ENCODE measurements at regions not wholly inside any gene's neighbourhood (a gene's known extent, or its start where the extent isn't known, plus 50 kb on each side); places are given as distances from the start of the nearest gene placed in this dataset.

GRCh38 chr7:69199041-69199440 lies 399.2 kb upstream of the AUTS2 start:
- H3K36me3 ChIP-seq (ENCODE audit: control insufficient read depth, insufficient read depth, low read length): no peaks in the 10 kb centered on the region
- WGBS (ENCODE audit: insufficient coverage): 75% methylated on average over 5 of the region's 5 CpGs
- no peak for DNase-seq (ENCODE audit: low read depth in 4 of 6, low spot score in 6 of 6)
- no peak overlapping the region for H3K27ac ChIP-seq (ENCODE audit: low read depth, low read length)
- H3K4me1 ChIP-seq (ENCODE audit: control insufficient read depth, insufficient read depth, low read length): no peaks in the 10 kb centered on the region
- H3K27me3 ChIP-seq (ENCODE audit: control insufficient read depth, insufficient read depth, low read length): no peaks in the 10 kb centered on the region
- H3K9me3 ChIP-seq (ENCODE audit: control insufficient read depth, insufficient read depth, low read length): no peaks in the 10 kb centered on the region
- no peak overlapping the region for H3K4me3 ChIP-seq (ENCODE audit: low read depth, low read length)

- Histone ChIP-seq H3K36me3 (ENCODE audit: control insufficient read depth, insufficient read depth, low read length) (no peaks in the 10 kb centered on the region), H3K27ac (ENCODE audit: low read depth, low read length) (no peak overlapping the region)
- 60% methylated on average over 1 of the region's 1 CpG for WGBS (ENCODE audit: insufficient coverage)
Observed at GRCh38 chr7:69199661-69200060, 398.6 kb upstream of the AUTS2 start.

GRCh38 chr7:69203871-69204270 lies 394.4 kb upstream of the AUTS2 start:
- no peaks in the 10 kb centered on the region for H3K36me3 ChIP-seq (ENCODE audit: control insufficient read depth, insufficient read depth, low read length)
- no peaks in the 10 kb centered on the region for H3K9me3 ChIP-seq (ENCODE audit: control insufficient read depth, insufficient read depth, low read length)
- no peaks in the 10 kb centered on the region for H3K27me3 ChIP-seq (ENCODE audit: control insufficient read depth, insufficient read depth, low read length)
- no CpG with 5 or more reads among the region's 2 CpGs for WGBS (ENCODE audit: insufficient coverage)
- H3K4me1 ChIP-seq (ENCODE audit: control insufficient read depth, insufficient read depth, low read length): no peaks in the 10 kb centered on the region
- no peak for DNase-seq (ENCODE audit: low read depth in 4 of 6, low spot score in 6 of 6)
- no peak overlapping the region for H3K4me3 ChIP-seq (ENCODE audit: low read depth, low read length)
- H3K27ac ChIP-seq (ENCODE audit: low read depth, low read length): no peak overlapping the region

More at GRCh38 chr7:69199661-69200060, 398.6 kb upstream of the AUTS2 start:
- DNase-seq (ENCODE audit: low read depth in 4 of 6, low spot score in 6 of 6): peak in 1 of 6 donors; percentile 13
- H3K27me3 ChIP-seq (ENCODE audit: control insufficient read depth, insufficient read depth, low read length): no peaks in the 10 kb centered on the region
- no peaks in the 10 kb centered on the region for H3K4me1 ChIP-seq (ENCODE audit: control insufficient read depth, insufficient read depth, low read length)
- no peaks in the 10 kb centered on the region for H3K9me3 ChIP-seq (ENCODE audit: control insufficient read depth, insufficient read depth, low read length)
- no peak overlapping the region for H3K4me3 ChIP-seq (ENCODE audit: low read depth, low read length)

GRCh38 chr7:69204943-69205342 lies 393.3 kb upstream of the AUTS2 start:
- Histone ChIP-seq H3K4me1 (ENCODE audit: control insufficient read depth, insufficient read depth, low read length) (no peaks in the 10 kb centered on the region), H3K27me3 (ENCODE audit: control insufficient read depth, insufficient read depth, low read length) (no peaks in the 10 kb centered on the region), H3K27ac (ENCODE audit: low read depth, low read length) (no peak overlapping the region), H3K9me3 (ENCODE audit: control insufficient read depth, insufficient read depth, low read length) (no peaks in the 10 kb centered on the region), H3K36me3 (ENCODE audit: control insufficient read depth, insufficient read depth, low read length) (no peaks in the 10 kb centered on the region), H3K4me3 (ENCODE audit: low read depth, low read length) (no peak overlapping the region)
- WGBS (ENCODE audit: insufficient coverage): no CpG with 5 or more reads among the region's 3 CpGs
- DNase-seq (ENCODE audit: low read depth in 4 of 6, low spot score in 6 of 6): peak in 1 of 6 donors; percentile 20

- DNase-seq (ENCODE audit: low read depth in 4 of 6, low spot score in 6 of 6): no peak
- Histone ChIP-seq H3K4me3 (ENCODE audit: low read depth, low read length) (no peak overlapping the region), H3K27me3 (ENCODE audit: control insufficient read depth, insufficient read depth, low read length) (peaks cover under 1% of the 10 kb centered on the region), H3K4me1 (ENCODE audit: control insufficient read depth, insufficient read depth, low read length) (no peaks in the 10 kb centered on the region), H3K9me3 (ENCODE audit: control insufficient read depth, insufficient read depth, low read length) (no peaks in the 10 kb centered on the region), H3K36me3 (ENCODE audit: control insufficient read depth, insufficient read depth, low read length) (no peaks in the 10 kb centered on the region), H3K27ac (ENCODE audit: low read depth, low read length) (no peak overlapping the region)
Observed at GRCh38 chr7:69205581-69205980, 392.7 kb upstream of the AUTS2 start.

- Histone ChIP-seq H3K9me3 (ENCODE audit: control insufficient read depth, insufficient read depth, low read length) (no peaks in the 10 kb centered on the region), H3K27ac (ENCODE audit: low read depth, low read length) (no peak overlapping the region), H3K36me3 (ENCODE audit: control insufficient read depth, insufficient read depth, low read length) (no peaks in the 10 kb centered on the region), H3K27me3 (ENCODE audit: control insufficient read depth, insufficient read depth, low read length) (peaks cover 2% of the 10 kb centered on the region), H3K4me3 (ENCODE audit: low read depth, low read length) (no peak overlapping the region), H3K4me1 (ENCODE audit: control insufficient read depth, insufficient read depth, low read length) (no peaks in the 10 kb centered on the region)
- WGBS (ENCODE audit: insufficient coverage): 87% methylated on average over 6 of the region's 6 CpGs
- no peak for DNase-seq (ENCODE audit: low read depth in 4 of 6, low spot score in 6 of 6)
Observed at GRCh38 chr7:69208276-69208675, 390.0 kb upstream of the AUTS2 start.

- no peaks in the 10 kb centered on the region for H3K9me3 ChIP-seq (ENCODE audit: control insufficient read depth, insufficient read depth, low read length)
- no peak overlapping the region for H3K4me3 ChIP-seq (ENCODE audit: low read depth, low read length)
- no peaks in the 10 kb centered on the region for H3K4me1 ChIP-seq (ENCODE audit: control insufficient read depth, insufficient read depth, low read length)
- DNase-seq (ENCODE audit: low read depth in 4 of 6, low spot score in 6 of 6): no peak
- H3K27ac ChIP-seq (ENCODE audit: low read depth, low read length): no peak overlapping the region
- no peaks in the 10 kb centered on the region for H3K36me3 ChIP-seq (ENCODE audit: control insufficient read depth, insufficient read depth, low read length)
- H3K27me3 ChIP-seq (ENCODE audit: control insufficient read depth, insufficient read depth, low read length): peaks cover 2% of the 10 kb centered on the region
- 100% methylated on average over 1 of the region's 6 CpGs for WGBS (ENCODE audit: insufficient coverage)
Observed at GRCh38 chr7:69208848-69209247, 389.4 kb upstream of the AUTS2 start.

- H3K9me3 ChIP-seq (ENCODE audit: control insufficient read depth, insufficient read depth, low read length): no peaks in the 10 kb centered on the region
- H3K27me3 ChIP-seq (ENCODE audit: control insufficient read depth, insufficient read depth, low read length): peaks cover 2% of the 10 kb centered on the region
- 67% methylated on average over 10 of the region's 10 CpGs for WGBS (ENCODE audit: insufficient coverage)
- no peaks in the 10 kb centered on the region for H3K36me3 ChIP-seq (ENCODE audit: control insufficient read depth, insufficient read depth, low read length)
- peak in 1 of 6 donors; percentile 12 for DNase-seq (ENCODE audit: low read depth in 4 of 6, low spot score in 6 of 6)
- no peak overlapping the region for H3K27ac ChIP-seq (ENCODE audit: low read depth, low read length)
- no peaks in the 10 kb centered on the region for H3K4me1 ChIP-seq (ENCODE audit: control insufficient read depth, insufficient read depth, low read length)
- H3K4me3 ChIP-seq (ENCODE audit: low read depth, low read length): no peak overlapping the region
Observed at GRCh38 chr7:69211336-69211735, 386.9 kb upstream of the AUTS2 start.

- Histone ChIP-seq H3K4me3 (ENCODE audit: low read depth, low read length) (no peak overlapping the region), H3K36me3 (ENCODE audit: control insufficient read depth, insufficient read depth, low read length) (no peaks in the 10 kb centered on the region), H3K27me3 (ENCODE audit: control insufficient read depth, insufficient read depth, low read length) (peaks cover 2% of the 10 kb centered on the region), H3K9me3 (ENCODE audit: control insufficient read depth, insufficient read depth, low read length) (no peaks in the 10 kb centered on the region), H3K4me1 (ENCODE audit: control insufficient read depth, insufficient read depth, low read length) (no peaks in the 10 kb centered on the region), H3K27ac (ENCODE audit: low read depth, low read length) (no peak overlapping the region)
- 52% methylated on average over 3 of the region's 6 CpGs for WGBS (ENCODE audit: insufficient coverage)
- DNase-seq (ENCODE audit: low read depth in 4 of 6, low spot score in 6 of 6): peak in 1 of 6 donors; percentile 14
Observed at GRCh38 chr7:69211739-69212138, 386.5 kb upstream of the AUTS2 start.

GRCh38 chr7:69213878-69214277 lies 384.4 kb upstream of the AUTS2 start:
- peaks cover 2% of the 10 kb centered on the region for H3K27me3 ChIP-seq (ENCODE audit: control insufficient read depth, insufficient read depth, low read length)
- WGBS (ENCODE audit: insufficient coverage): no CpG with 5 or more reads among the region's 8 CpGs
- DNase-seq (ENCODE audit: low read depth in 4 of 6, low spot score in 6 of 6): peak in 1 of 6 donors; percentile 81

More at GRCh38 chr7:69213878-69214277, 384.4 kb upstream of the AUTS2 start:
- Histone ChIP-seq H3K36me3 (ENCODE audit: control insufficient read depth, insufficient read depth, low read length) (no peaks in the 10 kb centered on the region), H3K4me3 (ENCODE audit: low read depth, low read length) (no peak overlapping the region), H3K27ac (ENCODE audit: low read depth, low read length) (no peak overlapping the region), H3K4me1 (ENCODE audit: control insufficient read depth, insufficient read depth, low read length) (no peaks in the 10 kb centered on the region), H3K9me3 (ENCODE audit: control insufficient read depth, insufficient read depth, low read length) (no peaks in the 10 kb centered on the region)

Measured in spinal cord (tissue), 9 donors.